OCI-LY7 (cell line): ENCODE measurements at regions not wholly inside any gene's neighbourhood (a gene's known extent, or its start where the extent isn't known, plus 50 kb on each side); places are given as distances from the start of the nearest gene placed in this dataset.
"Not testable (repeated sequence)": the region's sequence is repeated elsewhere in the genome, so short reads cannot be mapped to it uniquely, and the experiment has no call there.

Experiments
- BruUV-seq: library from RNA; stranded (reverse); fragments of 400-500 nt; replicated peaks from 2 replicates; lab custom pipeline; 2021; lab: Mats Ljungman, UMichigan
- CTCF ChIA-PET: fragments of 300-600 bp; sonication (Branson Sonifier 250); formaldehyde crosslinking; loops from one replicate; lab custom pipeline; 2022; ENCODE audit warnings: antibody characterized with exemption; ENCODE audit not compliant: unreplicated experiment; lab: Charles Lee
- POLR2A ChIA-PET: fragments of 300-600 bp; sonication (Branson Sonifier 250); formaldehyde crosslinking; loops from one replicate; lab custom pipeline; 2022; ENCODE audit warnings: antibody characterized with exemption; lab: Charles Lee
- DNase-seq: peaks from one replicate; pipeline ENCODE4 v3.0.0-alpha.2; 2015; ENCODE audit warnings: low spot score
- H2AFZ ChIP-seq: fragments of 200-600 bp; sonication (generic), shearing (Covaris generic); 2 replicates; pipeline ENCODE4 v1.6.1; 2014; ENCODE audit warnings: mild to moderate bottlenecking, antibody characterized with exemption, low read length, moderate library complexity
- H3K27ac ChIP-seq: fragments of 200-600 bp; sonication (generic); 2 replicates; pipeline ENCODE4 v1.5.1; 2014; ENCODE audit warnings: mixed run types, low read depth, mild to moderate bottlenecking, moderate library complexity, low read length, inconsistent platforms; ENCODE audit not compliant: poor library complexity, severe bottlenecking
- H3K36me3 ChIP-seq: fragments of 200-600 bp; sonication (generic); 2 replicates; pipeline ENCODE4 v1.6.1; 2014; ENCODE audit warnings: mild to moderate bottlenecking, antibody characterized with exemption, low read length, moderate library complexity, mixed read lengths; ENCODE audit not compliant: insufficient read depth
- H3K4me1 ChIP-seq: fragments of 200-600 bp; sonication (generic); 2 replicates; pipeline ENCODE4 v1.5.1; 2014; ENCODE audit warnings: mild to moderate bottlenecking, low read length; ENCODE audit not compliant: insufficient read depth, poor library complexity, severe bottlenecking
- H3K4me2 ChIP-seq: fragments of 200-600 bp; sonication (generic); 2 replicates; pipeline ENCODE4 v1.6.1; 2014; ENCODE audit warnings: mild to moderate bottlenecking, low read length
- H3K4me3 ChIP-seq: fragments of 200-600 bp; sonication (generic); 2 replicates; pipeline ENCODE4 v1.5.1; 2014; ENCODE audit warnings: mild to moderate bottlenecking, low read depth, low read length; ENCODE audit not compliant: poor library complexity, severe bottlenecking
- H3K79me2 ChIP-seq: fragments of 200-600 bp; sonication (generic); 2 replicates; pipeline ENCODE4 v1.6.1; 2016; ENCODE audit warnings: low read depth, mild to moderate bottlenecking, low read length, moderate library complexity, mixed read lengths; ENCODE audit not compliant: insufficient read depth
- H3K9me2 ChIP-seq: fragments of 200-600 bp; sonication (generic); 2 replicates; pipeline ENCODE4 v1.6.1; 2016; ENCODE audit warnings: mild to moderate bottlenecking, low read length, mixed read lengths; ENCODE audit not compliant: insufficient read depth
- H3K9me3 ChIP-seq: fragments of 200-600 bp; sonication (generic); 2 replicates; pipeline ENCODE4 v1.6.1; 2014; ENCODE audit warnings: mild to moderate bottlenecking, mixed run types, low read length, mixed read lengths
- H4K20me1 ChIP-seq: fragments of 200-600 bp; sonication (generic); 2 replicates; pipeline ENCODE4 v1.6.1; 2014; ENCODE audit warnings: mild to moderate bottlenecking, antibody characterized with exemption, low read length, moderate library complexity, mixed read lengths; ENCODE audit not compliant: insufficient read depth
- CTCF ChIP-seq: fragments of 200-600 bp; sonication (generic); conservative IDR thresholded peaks from 2 replicates; pipeline ENCODE4 v1.5.1; 2014; ENCODE audit warnings: mild to moderate bottlenecking, antibody characterized with exemption, low read length, moderate library complexity, mixed read lengths
- EZH2phosphoT487 ChIP-seq: fragments of 200-600 bp; sonication (generic); IDR thresholded peaks from 2 replicates; pipeline ENCODE4 v1.6.1; 2018; ENCODE audit warnings: low read depth, borderline replicate concordance, mild to moderate bottlenecking, mixed run types, antibody characterized with exemption, low read length, moderate library complexity, mixed read lengths
- intact Hi-C: fragments of 100-400 bp; cut with micrococcal nuclease; formaldehyde crosslinking; loops from one replicate; pipeline ENCODE4 v1.10.0; 2022; ENCODE audit not compliant: unreplicated experiment

GRCh38 chr6:164078532-164079274 lies 664.2 kb downstream of the QKI start:
- Histone ChIP-seq H3K9me3 (peaks cover 7% of the 10 kb centered on the region), H3K4me1 (no peaks in the 10 kb centered on the region), H3K4me3 (no peak overlapping the region), H3K79me2 (no peaks in the 10 kb centered on the region), H3K4me2 (no peak overlapping the region), H3K36me3 (no peaks in the 10 kb centered on the region), H3K9me2 (no peaks in the 10 kb centered on the region), H3K27ac (no peak overlapping the region), H2AFZ (no peak overlapping the region), H4K20me1 (no peaks in the 10 kb centered on the region)
- DNase-seq = no peak
- TF ChIP-seq EZH2phosphoT487 (no peak), CTCF (no peak)
- ChIA-PET CTCF (no interaction called here), POLR2A (interaction anchor here (0.7 kb wide), 1 partner anchor 617 kb away, joined by 3 read pairs; no protein-coding TSS in a partner anchor)
- intact Hi-C loops = no loop called here
- no TSS peak for BruUV-seq

- H4K20me1 ChIP-seq, H3K4me3 ChIP-seq, DNase-seq, H3K27ac ChIP-seq, H3K9me2 ChIP-seq, BruUV-seq, CTCF ChIA-PET, H3K36me3 ChIP-seq, H3K4me1 ChIP-seq, H3K9me3 ChIP-seq, H3K4me2 ChIP-seq, H3K79me2 ChIP-seq, intact Hi-C loops, H2AFZ ChIP-seq: not testable (repeated sequence)
- POLR2A ChIA-PET = interaction anchor here (0.6 kb wide), 1 partner anchor 335 kb away, joined by 3 read pairs; no protein-coding TSS in a partner anchor
Observed at GRCh38 chr6:164076818-164077532, 662.5 kb downstream of the QKI start.

GRCh38 chr6:164075981-164076615 lies 661.6 kb downstream of the QKI start:
- Histone ChIP-seq H3K36me3 (no peaks in the 10 kb centered on the region), H3K79me2 (no peaks in the 10 kb centered on the region), H3K27ac (no peak overlapping the region), H3K9me3 (peaks cover 7% of the 10 kb centered on the region), H3K4me1 (no peaks in the 10 kb centered on the region), H4K20me1 (no peaks in the 10 kb centered on the region), H2AFZ (no peak overlapping the region), H3K4me3 (no peak overlapping the region), H3K9me2 (no peaks in the 10 kb centered on the region), H3K4me2 (no peak overlapping the region)
- TF ChIP-seq EZH2phosphoT487 (no peak), CTCF (no peak)
- ChIA-PET CTCF (no interaction called here), POLR2A (no interaction called here)
- intact Hi-C loops = no loop called here
- no peak for DNase-seq
- BruUV-seq = no TSS peak
